H9 (cell line): ENCODE measurements at regions not wholly inside any gene's neighbourhood (a gene's known extent, or its start where the extent isn't known, plus 50 kb on each side); places are given as distances from the start of the nearest gene placed in this dataset.
A peak's percentile ranks its signal among the peaks of the same experiment; 100 is the strongest.

Experiments
- DNase-seq: peaks from one replicate; pipeline ENCODE4 v3.0.0-alpha.2; 2017
- H2AFZ ChIP-seq: one replicate; pipeline ENCODE4 v1.6.1; 2013; ENCODE audit warnings: mild to moderate bottlenecking, low read length, control low read depth, moderate library complexity
- H2AK5ac ChIP-seq: 2 replicates; pipeline ENCODE4 v1.6.1; 2013; ENCODE audit warnings: low read length, control low read depth, mixed read lengths; ENCODE audit not compliant: insufficient read length
- H2BK120ac ChIP-seq: one replicate; pipeline ENCODE4 v1.6.1; 2013; ENCODE audit warnings: low read depth, mild to moderate bottlenecking, low read length, control low read depth, inconsistent platforms; ENCODE audit not compliant: poor library complexity, severe bottlenecking
- H2BK12ac ChIP-seq: 2 replicates; pipeline ENCODE4 v1.6.1; 2013; ENCODE audit warnings: low read length, control low read depth, mixed read lengths, low read depth; ENCODE audit not compliant: insufficient read length
- H2BK15ac ChIP-seq: 2 replicates; pipeline ENCODE4 v1.6.1; 2013; ENCODE audit warnings: low read depth, low read length, control low read depth
- H2BK20ac ChIP-seq: one replicate; pipeline ENCODE4 v1.6.1; 2013; ENCODE audit warnings: low read depth, mild to moderate bottlenecking, low read length, control low read depth, inconsistent platforms; ENCODE audit not compliant: poor library complexity, severe bottlenecking
- H2BK5ac ChIP-seq: 2 replicates; pipeline ENCODE4 v1.6.1; 2013; ENCODE audit warnings: low read length, control low read depth, mixed read lengths; ENCODE audit not compliant: insufficient read length
- H3K14ac ChIP-seq: 2 replicates; pipeline ENCODE4 v1.6.1; 2013; ENCODE audit warnings: low read length, control low read depth; ENCODE audit not compliant: insufficient read depth
- H3K18ac ChIP-seq: 2 replicates; pipeline ENCODE4 v1.6.1; 2013; ENCODE audit warnings: low read depth, mild to moderate bottlenecking, mixed read lengths, low read length, control low read depth; ENCODE audit not compliant: insufficient read length
- H3K23ac ChIP-seq: 2 replicates; pipeline ENCODE4 v1.6.1; 2013; ENCODE audit warnings: low read length, control low read depth, mixed read lengths, low read depth; ENCODE audit not compliant: insufficient read length
- H3K23me2 ChIP-seq: 2 replicates; pipeline ENCODE4 v1.6.1; 2013; ENCODE audit warnings: low read depth, mild to moderate bottlenecking, mixed read lengths, low read length, control low read depth; ENCODE audit not compliant: insufficient read length, poor library complexity, severe bottlenecking
- H3K27ac ChIP-seq: 2 replicates; pipeline ENCODE4 v1.5.1; 2013; ENCODE audit warnings: low read length, control low read depth, mixed read lengths, low read depth; ENCODE audit not compliant: insufficient read length
- H3K27me3 ChIP-seq: 2 replicates; pipeline ENCODE4 v1.6.1; 2013; ENCODE audit warnings: low read length, control low read depth, inconsistent platforms; ENCODE audit not compliant: insufficient read depth
- H3K4ac ChIP-seq: 2 replicates; pipeline ENCODE4 v1.6.1; 2013; ENCODE audit warnings: low read depth, mild to moderate bottlenecking, control low read depth, inconsistent platforms, low read length, moderate library complexity
- H3K4me1 ChIP-seq: 2 replicates; pipeline ENCODE4 v1.6.1; 2013; ENCODE audit warnings: low read length, control low read depth, inconsistent platforms; ENCODE audit not compliant: insufficient read depth
- H3K4me2 ChIP-seq: 2 replicates; pipeline ENCODE4 v1.6.1; 2013; ENCODE audit warnings: low read length, control low read depth, mixed read lengths; ENCODE audit not compliant: insufficient read length, insufficient read depth
- H3K56ac ChIP-seq: 2 replicates; pipeline ENCODE4 v1.6.1; 2013; ENCODE audit warnings: low read depth, mild to moderate bottlenecking, mixed read lengths, low read length, control low read depth; ENCODE audit not compliant: insufficient read length
- H3K79me1 ChIP-seq: 2 replicates; pipeline ENCODE4 v1.6.1; 2013; ENCODE audit warnings: low read depth, mild to moderate bottlenecking, moderate library complexity, low read length, control low read depth, inconsistent platforms; ENCODE audit not compliant: insufficient read depth, poor library complexity, severe bottlenecking
- H3K79me2 ChIP-seq: 2 replicates; pipeline ENCODE4 v1.6.1; 2013; ENCODE audit warnings: low read length, control low read depth, inconsistent platforms; ENCODE audit not compliant: insufficient read depth
- H3K9ac ChIP-seq: 2 replicates; pipeline ENCODE4 v1.6.1; 2013; ENCODE audit warnings: low read length, control low read depth, mixed read lengths; ENCODE audit not compliant: insufficient read length; ENCODE audit errors: extremely low read depth
- H3K9me3 ChIP-seq: one replicate; pipeline ENCODE4 v1.6.1; 2013; ENCODE audit warnings: low read depth, low read length, inconsistent platforms; ENCODE audit not compliant: control insufficient read depth
- H3T11ph ChIP-seq: one replicate; pipeline ENCODE4 v1.6.1; 2013; ENCODE audit warnings: mild to moderate bottlenecking, low read length, control low read depth, inconsistent platforms
- H4K20me1 ChIP-seq: one replicate; pipeline ENCODE4 v1.6.1; 2013; ENCODE audit not compliant: control insufficient read depth, insufficient read length, insufficient read depth
- H4K5ac ChIP-seq: 2 replicates; pipeline ENCODE4 v1.6.1; 2013; ENCODE audit warnings: low read depth, mild to moderate bottlenecking, mixed read lengths, low read length, control low read depth; ENCODE audit not compliant: insufficient read length
- H4K8ac ChIP-seq: replicated peaks from 2 replicates; pipeline ENCODE4 v1.6.1; 2013; ENCODE audit warnings: low read length, control low read depth, mixed read lengths, low read depth; ENCODE audit not compliant: insufficient read length
- H4K91ac ChIP-seq: 2 replicates; pipeline ENCODE4 v1.6.1; 2013; ENCODE audit warnings: low read depth, mild to moderate bottlenecking, moderate library complexity, mixed read lengths, low read length, control low read depth; ENCODE audit not compliant: insufficient read length
- H3K27ac Mint-ChIP-seq, 3 experiments: 2 replicates in 2 of 3; 3 replicates in 1 of 3; pipeline ENCODE4 v1.8.0; 2020 to 2021; ENCODE audit warnings: mixed read lengths in 3 of 3, mild to moderate bottlenecking in 1 of 3, moderate library complexity in 1 of 3
- H3K27me3 Mint-ChIP-seq: 2 replicates; pipeline ENCODE4 v1.8.0; 2021; ENCODE audit warnings: low read depth, mild to moderate bottlenecking, moderate library complexity, mixed read lengths
- H3K36me3 Mint-ChIP-seq, 3 experiments: 2 replicates in 2 of 3; 3 replicates in 1 of 3; pipeline ENCODE4 v1.8.0; 2020 to 2021; ENCODE audit warnings: low read depth in 3 of 3, mixed read lengths in 3 of 3; ENCODE audit not compliant: insufficient read depth in 1 of 3
- H3K4me1 Mint-ChIP-seq, 2 experiments: 2 replicates each; pipeline ENCODE4 v1.8.0; 2020; ENCODE audit warnings: mixed read lengths in 2 of 2
- H3K4me3 Mint-ChIP-seq, 2 experiments: 2 replicates in 1 of 2; 3 replicates in 1 of 2; pipeline ENCODE4 v1.8.0; 2020 to 2021; ENCODE audit warnings: mild to moderate bottlenecking in 2 of 2, mixed read lengths in 2 of 2, moderate library complexity in 1 of 2
- H3K9me3 Mint-ChIP-seq, 2 experiments: 2 replicates in 1 of 2; 3 replicates in 1 of 2; pipeline ENCODE4 v1.8.0; 2020; ENCODE audit warnings: mild to moderate bottlenecking in 2 of 2, mixed read lengths in 2 of 2, moderate library complexity in 1 of 2
- WGBS: extraction: QIAGEN DNeasy Blood & Tissue Kit; methylation state at CpG from one replicate; pipeline ENCODE4 v1.1.7; 2013; ENCODE audit warnings: missing lambda C conversion rate, low lambda C conversion rate, mixed read lengths; ENCODE audit not compliant: insufficient read length; ENCODE audit errors: extremely low coverage; 5-methylcytosine and 5-hydroxymethylcytosine counted together
- TF ChIP-seq, protein P1 (sequence below): fragments of 200-600 bp; sonication (generic); conservative IDR thresholded peaks from 3 replicates; pipeline ENCODE4 v1.8.0; 2021; ENCODE audit warnings: antibody characterized with exemption, mild to moderate bottlenecking

DNA sequence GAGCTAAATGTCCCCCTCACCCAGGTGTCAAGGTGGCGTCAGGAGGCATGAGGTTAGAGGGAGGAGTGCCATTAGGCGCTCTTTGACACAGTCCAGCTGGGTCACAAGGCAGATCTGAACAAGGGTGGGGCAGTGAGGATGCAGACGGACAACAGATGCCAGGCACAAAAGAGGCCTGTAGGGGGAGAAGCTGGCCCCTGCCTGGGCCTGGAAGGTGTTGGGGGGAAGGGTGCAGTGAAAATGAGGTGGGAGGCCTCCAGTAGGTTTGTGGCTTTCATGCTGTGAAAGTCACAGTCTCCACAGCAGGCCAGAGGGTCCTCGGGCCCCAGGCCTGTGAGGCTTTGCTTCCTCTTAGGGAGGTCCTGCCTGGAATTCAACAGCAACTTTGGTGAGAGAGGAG, 85.0 kb upstream of the PLET1 start:
- Histone ChIP-seq H4K91ac (no peak overlapping the region), H3K4me1 (no peaks in the 10 kb centered on the region), H3K27ac (no peak overlapping the region), H3K79me2 (no peaks in the 10 kb centered on the region), H3K23ac (no peak overlapping the region), H2BK20ac (no peak overlapping the region), H2BK12ac (no peak overlapping the region), H3K4ac (no peak overlapping the region), H3K9ac (no peak overlapping the region), H4K5ac (no peak overlapping the region), H2BK120ac (no peak overlapping the region), H2BK5ac (no peak overlapping the region), H2AFZ (no peak overlapping the region), H3K14ac (peak overlapping the region; percentile 60; the same call in 1 of the 2 replicates), H2AK5ac (no peak overlapping the region), H3K79me1 (no peaks in the 10 kb centered on the region), H2BK15ac (no peak overlapping the region), H3K18ac (no peak overlapping the region), H3K23me2 (no peaks in the 10 kb centered on the region), H3K27me3 (no peaks in the 10 kb centered on the region), H3K9me3 (no peaks in the 10 kb centered on the region), H3T11ph (no peak overlapping the region), H4K8ac (no peak overlapping the region), H4K20me1 (no peaks in the 10 kb centered on the region), H3K4me2 (no peak overlapping the region), H3K56ac (no peak overlapping the region)
- Mint-ChIP-seq H3K36me3 (no peaks in the 10 kb centered on the region), H3K4me1 (peaks cover 7 to 10% of the 10 kb centered on the region in 2 experiments; a peak in 3 of 4 replicates), H3K27ac (peak overlapping the region in 2 of 3 experiments; percentile 21 to 59; a peak in 3 of 7 replicates), H3K4me3 (no peak overlapping the region), H3K9me3 (no peaks in the 10 kb centered on the region), H3K27me3 (0 out of 2 replicates have a peak, but pooled peaks cover 4% of the 10 kb centered on the region)
- TF ChIP-seq, protein P1, sequence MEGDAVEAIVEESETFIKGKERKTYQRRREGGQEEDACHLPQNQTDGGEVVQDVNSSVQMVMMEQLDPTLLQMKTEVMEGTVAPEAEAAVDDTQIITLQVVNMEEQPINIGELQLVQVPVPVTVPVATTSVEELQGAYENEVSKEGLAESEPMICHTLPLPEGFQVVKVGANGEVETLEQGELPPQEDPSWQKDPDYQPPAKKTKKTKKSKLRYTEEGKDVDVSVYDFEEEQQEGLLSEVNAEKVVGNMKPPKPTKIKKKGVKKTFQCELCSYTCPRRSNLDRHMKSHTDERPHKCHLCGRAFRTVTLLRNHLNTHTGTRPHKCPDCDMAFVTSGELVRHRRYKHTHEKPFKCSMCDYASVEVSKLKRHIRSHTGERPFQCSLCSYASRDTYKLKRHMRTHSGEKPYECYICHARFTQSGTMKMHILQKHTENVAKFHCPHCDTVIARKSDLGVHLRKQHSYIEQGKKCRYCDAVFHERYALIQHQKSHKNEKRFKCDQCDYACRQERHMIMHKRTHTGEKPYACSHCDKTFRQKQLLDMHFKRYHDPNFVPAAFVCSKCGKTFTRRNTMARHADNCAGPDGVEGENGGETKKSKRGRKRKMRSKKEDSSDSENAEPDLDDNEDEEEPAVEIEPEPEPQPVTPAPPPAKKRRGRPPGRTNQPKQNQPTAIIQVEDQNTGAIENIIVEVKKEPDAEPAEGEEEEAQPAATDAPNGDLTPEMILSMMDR, result peak; percentile 63
- no CpG with 5 or more reads among the region's 4 CpGs for WGBS
- DNase-seq, result peak; percentile 65
